WTC11 (cell line): ENCODE measurements at regions not wholly inside any gene's neighbourhood (a gene's known extent, or its start where the extent isn't known, plus 50 kb on each side); places are given as distances from the start of the nearest gene placed in this dataset.

Source experiments
- ATAC-seq: fragments of 200-7000 bp; cut with Tn5 transposase; 2 replicates; pipeline ENCODE4 v1.10.0; 2021; ENCODE audit warnings: mild to moderate bottlenecking, moderate library complexity
- CTCF ChIA-PET: fragments of 300-600 bp; sonication (Branson Sonifier 250); formaldehyde crosslinking; loops from one replicate; lab custom pipeline; 2021; ENCODE audit warnings: antibody characterized with exemption; lab: Charles Lee
- POLR2A ChIA-PET: fragments of 350-600 bp; sonication (Branson Sonifier 250); formaldehyde crosslinking; loops from one replicate; lab custom pipeline; 2021; ENCODE audit warnings: antibody characterized with exemption; lab: Charles Lee
- DNase-seq: peaks from one replicate; pipeline ENCODE4 v3.0.0; 2021; ENCODE audit warnings: low spot score
- H3K27ac Mint-ChIP-seq: 2 replicates; pipeline ENCODE4 v1.8.0; 2021; ENCODE audit warnings: mixed read lengths
- H3K27me3 Mint-ChIP-seq: 2 replicates; pipeline ENCODE4 v1.8.0; 2021; ENCODE audit warnings: low read depth, mild to moderate bottlenecking, moderate library complexity, mixed read lengths
- H3K36me3 Mint-ChIP-seq: 2 replicates; pipeline ENCODE4 v1.8.0; 2021; ENCODE audit warnings: mixed read lengths
- H3K4me1 Mint-ChIP-seq: 2 replicates; pipeline ENCODE4 v1.8.0; 2022; ENCODE audit warnings: mixed read lengths
- H3K4me3 Mint-ChIP-seq: 2 replicates; pipeline ENCODE4 v1.8.0; 2021; ENCODE audit warnings: mild to moderate bottlenecking, moderate library complexity, mixed read lengths
- H3K9me3 Mint-ChIP-seq: 2 replicates; pipeline ENCODE4 v1.8.0; 2021; ENCODE audit warnings: mixed read lengths
- ARID4B ChIP-seq: sonication (generic); formaldehyde crosslinking; IDR thresholded peaks from 2 replicates; pipeline ENCODE4 v1.8.0; 2023; ENCODE audit warnings: missing genetic modification reagents, mild to moderate bottlenecking, borderline replicate concordance
- E2F1 ChIP-seq: sonication (generic); formaldehyde crosslinking; IDR thresholded peaks from 2 replicates; pipeline ENCODE4 v1.8.0; 2022; ENCODE audit warnings: mild to moderate bottlenecking, missing genetic modification reagents
- FOXJ3 ChIP-seq: sonication (generic); formaldehyde crosslinking; IDR thresholded peaks from 2 replicates; pipeline ENCODE4 v1.9.0; 2021; ENCODE audit warnings: missing genetic modification reagents, mild to moderate bottlenecking, borderline replicate concordance
- FOXP1 ChIP-seq: sonication (generic); formaldehyde crosslinking; IDR thresholded peaks from 2 replicates; pipeline ENCODE4 v1.8.0; 2022; ENCODE audit warnings: missing genetic modification reagents, mild to moderate bottlenecking, moderate library complexity, borderline replicate concordance
- GABPB1 ChIP-seq: sonication (generic); formaldehyde crosslinking; IDR thresholded peaks from 2 replicates; pipeline ENCODE4 v1.8.1; 2023; ENCODE audit warnings: mild to moderate bottlenecking, missing genetic modification reagents
- IRF2 ChIP-seq: sonication (generic); formaldehyde crosslinking; IDR thresholded peaks from 2 replicates; pipeline ENCODE4 v1.8.0; 2022; ENCODE audit warnings: low read depth, missing genetic modification reagents, borderline replicate concordance
- MAX ChIP-seq: sonication (generic); formaldehyde crosslinking; IDR thresholded peaks from 2 replicates; pipeline ENCODE4 v1.8.0; 2022; ENCODE audit warnings: mild to moderate bottlenecking, missing genetic modification reagents
- MYBL2 ChIP-seq: sonication (generic); formaldehyde crosslinking; IDR thresholded peaks from 2 replicates; pipeline ENCODE4 v1.8.1; 2023; ENCODE audit warnings: mild to moderate bottlenecking, moderate library complexity, missing genetic modification reagents
- PRRX2 ChIP-seq: fragments of 250-450 bp; sonication (Bioruptor Pico); IDR thresholded peaks from 2 replicates; pipeline ENCODE4 v1.8.0; 2021; ENCODE audit warnings: mild to moderate bottlenecking
- RORB ChIP-seq: fragments of 250-450 bp; sonication (Bioruptor Pico); IDR thresholded peaks from 2 replicates; pipeline ENCODE4 v1.9.0; 2021; ENCODE audit warnings: mild to moderate bottlenecking
- USF1 ChIP-seq: sonication (generic); formaldehyde crosslinking; IDR thresholded peaks from 2 replicates; pipeline ENCODE4 v1.8.0; 2022; ENCODE audit warnings: mild to moderate bottlenecking, missing genetic modification reagents
- ZNF121 ChIP-seq: sonication (generic); formaldehyde crosslinking; IDR thresholded peaks from 2 replicates; pipeline ENCODE4 v1.8.0; 2023; ENCODE audit warnings: missing genetic modification reagents
- ZNF281 ChIP-seq: sonication (generic); formaldehyde crosslinking; IDR thresholded peaks from 2 replicates; pipeline ENCODE4 v1.8.0; 2023; ENCODE audit warnings: mild to moderate bottlenecking, missing genetic modification reagents
- ZNF423 ChIP-seq: fragments of 250-450 bp; sonication (Bioruptor Pico); IDR thresholded peaks from 2 replicates; pipeline ENCODE4 v2.1.2; 2022; ENCODE audit warnings: mild to moderate bottlenecking, moderate library complexity

- TF ChIP-seq RORB (CRISPR knock-in tag) (no peak), ZNF281 (CRISPR knock-in tag) (no peak), ZNF121 (CRISPR knock-in tag) (no peak), MYBL2 (no peak), MAX (CRISPR knock-in tag) (no peak)
Measured at GRCh38 chr12:92063641-92064040, 82.0 kb downstream of the BTG1 start (continued).

- Mint-ChIP-seq H3K36me3 (no peaks in the 10 kb centered on the region), H3K4me3 (no peak overlapping the region), H3K27me3 (no peaks in the 10 kb centered on the region), H3K27ac (peak overlapping the region; percentile 78; the same call in 1 of the 2 replicates), H3K4me1 (peaks cover 31% of the 10 kb centered on the region), H3K9me3 (peaks cover under 1% of the 10 kb centered on the region; the same call in 1 of the 2 replicates)
- CTCF ChIA-PET, result no interaction called here
- TF ChIP-seq ARID4B (CRISPR knock-in tag) (no peak), FOXJ3 (CRISPR knock-in tag) (no peak), USF1 (CRISPR knock-in tag) (no peak), GABPB1 (CRISPR knock-in tag) (peak; percentile 80), E2F1 (CRISPR knock-in tag) (no peak), IRF2 (CRISPR knock-in tag) (no peak), PRRX2 (CRISPR knock-in tag) (no peak), ZNF423 (CRISPR knock-in tag) (no peak), FOXP1 (CRISPR knock-in tag) (no peak)
- no peak for DNase-seq
- peak; percentile 60 for ATAC-seq
- POLR2A ChIA-PET, result no interaction called here
Measured at GRCh38 chr12:92062539-92063493, 82.8 kb downstream of the BTG1 start.
